HCT116 (cell line): ENCODE measurements at regions not wholly inside any gene's neighbourhood (a gene's known extent, or its start where the extent isn't known, plus 50 kb on each side); places are given as distances from the start of the nearest gene placed in this dataset.

Source experiments
- ATAC-seq: fragments of 200-7000 bp; cut with Tn5 transposase; 2 replicates; pipeline ENCODE4 v1.9.1; 2020; ENCODE audit warnings: mild to moderate bottlenecking, moderate library complexity
- BruUV-seq: library from RNA; stranded (reverse); fragments of 400-500 nt; replicated peaks from 2 replicates; lab custom pipeline; 2021; lab: Mats Ljungman, UMichigan
- CTCF ChIA-PET: fragments of 300-600 bp; sonication (Branson Sonifier 250); formaldehyde crosslinking; loops from one replicate; lab custom pipeline; 2021; ENCODE audit warnings: antibody characterized with exemption; lab: Charles Lee
- POLR2A ChIA-PET: fragments of 300-600, 350-600 bp; sonication (Branson Sonifier 250); formaldehyde crosslinking; loops from one replicate; lab custom pipeline; 2021; ENCODE audit warnings: antibody characterized with exemption; lab: Charles Lee
- RAD21 ChIA-PET, 2 experiments: fragments of 300-600 bp; sonication (Branson Sonifier 250); formaldehyde crosslinking; loops; one replicate each; lab custom pipeline; 2023; ENCODE audit warnings: low total read pairs in 2 of 2; ENCODE audit not compliant: uncharacterized antibody in 2 of 2, unreplicated experiment in 2 of 2, low non-redundant PET in 1 of 2; lab: Charles Lee
- DNase-seq: peaks from one replicate; pipeline ENCODE4 v3.0.0-alpha.2; 2010; ENCODE audit warnings: low read depth, low spot score
- H2AFZ ChIP-seq: fragments of 200-600 bp; shearing (Covaris generic), sonication (generic); 2 replicates; pipeline ENCODE4 v1.6.1; 2017; ENCODE audit warnings: low read depth, mixed run types, mixed read lengths, antibody characterized with exemption, low read length; ENCODE audit not compliant: poor library complexity, severe bottlenecking
- H3K27ac ChIP-seq: 2 replicates; pipeline ENCODE4 v1.5.1; 2012; ENCODE audit warnings: low read depth, low read length
- H3K27me3 ChIP-seq: fragments of 200-600 bp; sonication (generic); 2 replicates; pipeline ENCODE4 v1.6.1; 2016; ENCODE audit warnings: mixed run types, low read length, mixed read lengths; ENCODE audit not compliant: insufficient read depth
- H3K36me3 ChIP-seq, 2 experiments: fragments of 200-500 bp in 1 of 2; fragments of 200-600 bp in 1 of 2; sonication (Bioruptor generic) in 1 of 2; sonication (generic) in 1 of 2; 2 replicates each; pipeline versions ENCODE4 v1.5.1 to v1.6.1; 2014 to 2016; ENCODE audit warnings: low read length in 2 of 2, inconsistent platforms in 1 of 2, mixed read lengths in 1 of 2, mixed run types in 1 of 2; ENCODE audit not compliant: insufficient read depth in 2 of 2, control insufficient read depth in 1 of 2
- H3K4me1 ChIP-seq, 2 experiments: fragments of 200-600 bp in 1 of 2; sonication (generic) in 1 of 2; 2 replicates each; pipeline versions ENCODE4 v1.5.1 to v1.6.1; 2012 to 2017; ENCODE audit warnings: low read length in 2 of 2, inconsistent platforms in 1 of 2, mild to moderate bottlenecking in 1 of 2, mixed read lengths in 1 of 2, mixed run types in 1 of 2, moderate library complexity in 1 of 2; ENCODE audit not compliant: insufficient read depth in 2 of 2, control insufficient read depth in 1 of 2
- H3K4me2 ChIP-seq: fragments of 200-600 bp; sonication (generic); 2 replicates; pipeline ENCODE4 v1.6.1; 2017; ENCODE audit warnings: mixed run types, low read length, mixed read lengths
- H3K4me3 ChIP-seq, 2 experiments: fragments of 200-600 bp in 1 of 2; sonication (generic) in 1 of 2; replicated peaks in 1 of 2; 2 replicates each; pipeline ENCODE4 v1.5.1; 2011 to 2016; ENCODE audit warnings: low read length in 2 of 2, control low read depth in 1 of 2, low read depth in 1 of 2, mild to moderate bottlenecking in 1 of 2, mixed read lengths in 1 of 2, mixed run types in 1 of 2
- H3K79me2 ChIP-seq: fragments of 200-600 bp; sonication (generic); 2 replicates; pipeline ENCODE4 v1.6.1; 2017; ENCODE audit warnings: mild to moderate bottlenecking, mixed run types, low read length, moderate library complexity, mixed read lengths; ENCODE audit not compliant: insufficient read depth
- H3K9ac ChIP-seq: fragments of 200-600 bp; sonication (generic); 2 replicates; pipeline ENCODE4 v1.6.1; 2016; ENCODE audit warnings: low read length, mixed read lengths
- H3K9me2 ChIP-seq: fragments of 200-600 bp; sonication (generic), shearing (Covaris generic); 2 replicates; pipeline ENCODE4 v1.6.1; 2017; ENCODE audit warnings: mixed run types, mild to moderate bottlenecking, moderate library complexity; ENCODE audit not compliant: insufficient read depth
- H3K9me3 ChIP-seq, 2 experiments: fragments of 200-500 bp in 1 of 2; fragments of 200-600 bp in 1 of 2; sonication (Bioruptor generic) in 1 of 2; sonication (generic) in 1 of 2; 2 replicates each; pipeline ENCODE4 v1.6.1; 2014 to 2017; ENCODE audit warnings: low read length in 2 of 2, mixed read lengths in 2 of 2, inconsistent platforms in 1 of 2, low read depth in 1 of 2, mild to moderate bottlenecking in 1 of 2, mixed run types in 1 of 2, moderate library complexity in 1 of 2; ENCODE audit not compliant: control insufficient read depth in 1 of 2, insufficient read depth in 1 of 2
- H4K20me1 ChIP-seq: fragments of 200-600 bp; sonication (generic), shearing (Covaris generic); 2 replicates; pipeline ENCODE4 v1.6.1; 2017; ENCODE audit warnings: mixed run types, mild to moderate bottlenecking, moderate library complexity; ENCODE audit not compliant: insufficient read depth
- CEBPB ChIP-seq: IDR thresholded peaks from 2 replicates; pipeline ENCODE4 v1.6.1; 2012; ENCODE audit warnings: low read depth
- EGR1 ChIP-seq: IDR thresholded peaks from 2 replicates; pipeline ENCODE4 v1.6.1; 2012; ENCODE audit warnings: low read depth
- ELF1 ChIP-seq: IDR thresholded peaks from 2 replicates; pipeline ENCODE4 v1.6.1; 2012; ENCODE audit warnings: low read depth, borderline replicate concordance
- EZH2 ChIP-seq: fragments of 200-600 bp; sonication (generic); IDR thresholded peaks from 2 replicates; pipeline ENCODE4 v1.6.1; 2017; ENCODE audit warnings: antibody characterized with exemption, mixed run types
- EZH2phosphoT487 ChIP-seq: fragments of 200-600 bp; IDR thresholded peaks from 2 replicates; pipeline ENCODE4 v1.6.1; 2018; ENCODE audit warnings: antibody characterized with exemption, borderline replicate concordance
- JUND ChIP-seq: IDR thresholded peaks from 2 replicates; pipeline ENCODE4 v1.6.1; 2012
- POLR2A ChIP-seq: IDR thresholded peaks from 2 replicates; pipeline ENCODE4 v1.7.0; 2011; ENCODE audit warnings: borderline replicate concordance; ENCODE audit not compliant: insufficient read depth, insufficient read length; ENCODE audit errors: extremely low read depth
- RAD21 ChIP-seq: IDR thresholded peaks from 2 replicates; pipeline ENCODE4 v1.6.1; 2012; ENCODE audit warnings: low read depth, mild to moderate bottlenecking
- SIN3A ChIP-seq: IDR thresholded peaks from 2 replicates; pipeline ENCODE4 v1.6.1; 2012; ENCODE audit warnings: low read depth
- SP1 ChIP-seq: IDR thresholded peaks from 2 replicates; pipeline ENCODE4 v1.6.1; 2012; ENCODE audit warnings: low read depth
- SRF ChIP-seq: IDR thresholded peaks from 2 replicates; pipeline ENCODE4 v1.6.1; 2012; ENCODE audit warnings: low read depth
- ZFX ChIP-seq: fragments of 450-650 bp; IDR thresholded peaks from 2 replicates; pipeline ENCODE4 v1.6.1; 2017
- ZNF274 ChIP-seq: fragments of 200-500 bp; sonication (Bioruptor generic); IDR thresholded peaks from 2 replicates; pipeline ENCODE4 v1.6.1; 2014; ENCODE audit warnings: mild to moderate bottlenecking, low read depth, low read length, inconsistent platforms
- intact Hi-C: fragments of 100-400 bp; cut with micrococcal nuclease; formaldehyde crosslinking; loops from 2 replicates; pipeline ENCODE4 v1.10.0; 2022
- TF ChIP-seq, protein P1 (sequence below): IDR thresholded peaks from 2 replicates; pipeline ENCODE4 v1.6.1; 2012
- TF ChIP-seq, protein P2 (sequence below), 3 experiments: fragments of 200-600 bp in 1 of 3; sonication (generic) in 1 of 3; IDR thresholded peaks in 2 of 3; conservative IDR thresholded peaks in 1 of 3; 2 replicates each; pipeline ENCODE4 v1.5.1; 2012 to 2017; ENCODE audit warnings: low read depth in 2 of 3, low read length in 2 of 3, antibody characterized with exemption in 1 of 3, borderline replicate concordance in 1 of 3, control low read depth in 1 of 3, mild to moderate bottlenecking in 1 of 3, mixed read lengths in 1 of 3, mixed run types in 1 of 3, moderate library complexity in 1 of 3; ENCODE audit not compliant: insufficient read depth in 1 of 3

DNA sequence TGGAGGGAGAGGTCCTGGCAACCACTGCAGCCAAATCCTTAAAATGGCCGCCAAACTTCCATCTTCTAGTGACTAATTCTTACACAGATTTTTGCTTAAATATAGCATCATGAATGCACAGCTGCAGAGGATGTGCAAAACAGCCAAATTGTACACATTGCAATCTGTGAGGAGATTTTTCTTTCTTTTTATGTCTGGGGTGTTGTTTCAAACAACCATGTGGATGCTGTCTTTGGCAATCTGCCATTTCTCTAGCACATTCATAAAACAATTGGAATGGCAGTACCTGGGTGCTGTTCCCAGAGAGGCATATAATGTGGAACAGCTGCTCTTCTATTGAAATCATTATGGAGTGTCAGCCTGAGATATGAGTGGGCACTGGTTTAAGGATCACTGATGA, 1082.9 kb upstream of the SEMA6A start:
- Histone ChIP-seq H3K9ac (no peak overlapping the region), H3K4me1 (no peaks in the 10 kb centered on the region), H3K9me3 (no peaks in the 10 kb centered on the region), H2AFZ (no peak overlapping the region), H3K4me3 (no peak overlapping the region), H3K36me3 (no peaks in the 10 kb centered on the region), H3K27ac (no peak overlapping the region), H3K79me2 (no peaks in the 10 kb centered on the region), H4K20me1 (no peaks in the 10 kb centered on the region), H3K9me2 (no peaks in the 10 kb centered on the region), H3K4me2 (no peak overlapping the region), H3K27me3 (no peaks in the 10 kb centered on the region)
- ChIA-PET RAD21 (no interaction called here), CTCF (no interaction called here), POLR2A (no interaction called here)
- ATAC-seq, result no peak
- intact Hi-C loops, result no loop called here
- DNase-seq, result no peak
- TF ChIP-seq ELF1, result no peak
- no peak for TF ChIP-seq ZFX
- TF ChIP-seq CEBPB, result no peak
- TF ChIP-seq SIN3A, result no peak
- no peak for TF ChIP-seq EGR1
- TF ChIP-seq, protein P1, sequence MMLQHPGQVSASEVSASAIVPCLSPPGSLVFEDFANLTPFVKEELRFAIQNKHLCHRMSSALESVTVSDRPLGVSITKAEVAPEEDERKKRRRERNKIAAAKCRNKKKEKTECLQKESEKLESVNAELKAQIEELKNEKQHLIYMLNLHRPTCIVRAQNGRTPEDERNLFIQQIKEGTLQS, result no peak
- TF ChIP-seq RAD21, result no peak
- no peak for TF ChIP-seq SRF
- TF ChIP-seq JUND, result no peak
- no peak for TF ChIP-seq POLR2A
- no peak for TF ChIP-seq EZH2
- TF ChIP-seq SP1, result no peak
- no peak for TF ChIP-seq EZH2phosphoT487
- TF ChIP-seq ZNF274, result no peak
- TF ChIP-seq, protein P2, sequence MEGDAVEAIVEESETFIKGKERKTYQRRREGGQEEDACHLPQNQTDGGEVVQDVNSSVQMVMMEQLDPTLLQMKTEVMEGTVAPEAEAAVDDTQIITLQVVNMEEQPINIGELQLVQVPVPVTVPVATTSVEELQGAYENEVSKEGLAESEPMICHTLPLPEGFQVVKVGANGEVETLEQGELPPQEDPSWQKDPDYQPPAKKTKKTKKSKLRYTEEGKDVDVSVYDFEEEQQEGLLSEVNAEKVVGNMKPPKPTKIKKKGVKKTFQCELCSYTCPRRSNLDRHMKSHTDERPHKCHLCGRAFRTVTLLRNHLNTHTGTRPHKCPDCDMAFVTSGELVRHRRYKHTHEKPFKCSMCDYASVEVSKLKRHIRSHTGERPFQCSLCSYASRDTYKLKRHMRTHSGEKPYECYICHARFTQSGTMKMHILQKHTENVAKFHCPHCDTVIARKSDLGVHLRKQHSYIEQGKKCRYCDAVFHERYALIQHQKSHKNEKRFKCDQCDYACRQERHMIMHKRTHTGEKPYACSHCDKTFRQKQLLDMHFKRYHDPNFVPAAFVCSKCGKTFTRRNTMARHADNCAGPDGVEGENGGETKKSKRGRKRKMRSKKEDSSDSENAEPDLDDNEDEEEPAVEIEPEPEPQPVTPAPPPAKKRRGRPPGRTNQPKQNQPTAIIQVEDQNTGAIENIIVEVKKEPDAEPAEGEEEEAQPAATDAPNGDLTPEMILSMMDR (IDR thresholded peaks at IDR 0.05 in 2 of 3, conservative IDR thresholded peaks at IDR 0.05 in 1 of 3; ENCODE audit: borderline replicate concordance in 1 of 3, insufficient read depth in 1 of 3, low read depth in 2 of 3, low read length in 2 of 3), result no peak
- no TSS peak for BruUV-seq
